ENCODE measurements at regions not wholly inside any gene's neighbourhood (a gene's known extent, or its start where the extent isn't known, plus 50 kb on each side); places are given as distances from the start of the nearest gene placed in this dataset.

- in situ Hi-C loops (cut with MboI; ENCODE audit: low pct_unique_long_range_greater_than_20kb, low sequenced_read_pairs, unreplicated experiment) = no loop called here
- no peak for DNase-seq (ENCODE audit: low spot score)
- TF ChIP-seq CTCF (IDR thresholded peaks at IDR 0.05; ENCODE audit: extremely low read depth, insufficient read depth, missing control alignments) = no peak
These were observed 61.0 kb downstream of the GTPBP8 start for GRCh38 chr3:113051787-113052186.

- DNase-seq (ENCODE audit: low spot score) = no peak
- in situ Hi-C loops (cut with MboI; ENCODE audit: low pct_unique_long_range_greater_than_20kb, low sequenced_read_pairs, unreplicated experiment) = no loop called here
- TF ChIP-seq CTCF (IDR thresholded peaks at IDR 0.05; ENCODE audit: extremely low read depth, insufficient read depth, missing control alignments) = no peak
These were observed 62.4 kb downstream of the GTPBP8 start for GRCh38 chr3:113053169-113053568.

DNA sequence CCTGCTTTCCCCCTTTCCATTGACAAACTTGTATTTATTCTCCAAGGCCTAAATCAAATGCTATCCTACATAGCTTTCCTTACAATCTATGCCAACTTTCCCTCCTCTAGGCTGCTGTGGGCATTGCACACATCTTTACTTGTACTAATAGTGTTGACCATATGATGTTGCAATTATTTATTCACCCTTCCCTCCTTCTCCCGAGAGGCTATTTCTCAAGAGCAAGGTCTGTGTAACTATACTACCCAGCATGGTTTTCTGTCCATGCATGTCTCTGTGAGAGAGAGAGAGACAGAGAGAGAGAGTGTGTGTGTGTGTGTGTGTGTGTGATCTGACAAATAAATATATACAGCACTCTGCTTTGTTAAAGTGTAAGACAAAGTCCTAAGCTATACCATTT is 63.8 kb downstream of the GTPBP8 start:
- no peak for TF ChIP-seq CTCF (IDR thresholded peaks at IDR 0.05; ENCODE audit: extremely low read depth, insufficient read depth, missing control alignments)
- no peak for DNase-seq (ENCODE audit: low spot score)
- in situ Hi-C loops (cut with MboI; ENCODE audit: low pct_unique_long_range_greater_than_20kb, low sequenced_read_pairs, unreplicated experiment) = no loop called here

DNA sequence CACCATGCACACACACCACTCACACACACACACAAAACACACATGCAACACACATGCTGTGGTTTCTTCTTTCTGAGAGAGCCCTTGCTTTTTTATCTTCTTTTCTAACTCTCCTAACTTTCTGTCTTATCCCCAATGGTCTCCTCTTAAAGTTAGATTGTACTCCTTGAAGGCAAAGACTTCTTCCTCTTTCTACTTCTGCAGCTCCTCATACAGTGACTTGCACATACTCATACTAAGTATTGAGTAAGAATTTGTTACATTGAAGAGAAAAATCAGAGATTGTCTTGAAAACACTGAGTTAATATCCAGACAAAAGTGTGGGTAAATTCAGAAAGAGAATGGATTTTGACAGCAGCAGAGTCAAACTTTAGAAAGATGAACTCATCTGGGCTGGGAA is 64.4 kb downstream of the GTPBP8 start:
- TF ChIP-seq CTCF (IDR thresholded peaks at IDR 0.05; ENCODE audit: extremely low read depth, insufficient read depth, missing control alignments) = no peak
- in situ Hi-C loops (cut with MboI; ENCODE audit: low pct_unique_long_range_greater_than_20kb, low sequenced_read_pairs, unreplicated experiment) = loop anchor here (5.0 kb wide), 1 partner anchor 232 kb away; no protein-coding TSS in a partner anchor
- no peak for DNase-seq (ENCODE audit: low spot score)

DNA sequence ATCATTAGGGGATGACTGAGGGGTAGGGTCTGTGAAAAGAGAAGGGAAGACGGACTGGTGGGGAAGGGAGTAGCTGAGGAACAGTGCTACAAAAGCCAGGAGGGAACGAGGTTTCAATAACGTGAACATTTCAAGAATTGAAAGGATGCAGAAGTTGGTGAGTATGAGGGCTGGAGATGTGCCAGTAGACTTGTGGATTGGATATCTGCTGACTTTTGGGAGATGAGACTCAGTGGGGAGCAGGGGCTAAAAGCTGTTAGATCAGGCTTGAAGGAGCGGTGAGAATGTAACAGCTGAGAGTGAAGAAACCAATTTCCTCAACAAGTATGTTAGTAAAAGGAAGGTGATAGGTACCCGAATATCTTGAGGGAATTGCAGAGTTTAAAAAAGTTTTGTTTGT is 65.2 kb downstream of the GTPBP8 start:
- no peak for DNase-seq (ENCODE audit: low spot score)
- in situ Hi-C loops (cut with MboI; ENCODE audit: low pct_unique_long_range_greater_than_20kb, low sequenced_read_pairs, unreplicated experiment) = loop anchor here (5.0 kb wide), 1 partner anchor 231 kb away; no protein-coding TSS in a partner anchor
- no peak for TF ChIP-seq CTCF (IDR thresholded peaks at IDR 0.05; ENCODE audit: extremely low read depth, insufficient read depth, missing control alignments)

- no peak for TF ChIP-seq CTCF (IDR thresholded peaks at IDR 0.05; ENCODE audit: extremely low read depth, insufficient read depth, missing control alignments)
- in situ Hi-C loops (cut with MboI; ENCODE audit: low pct_unique_long_range_greater_than_20kb, low sequenced_read_pairs, unreplicated experiment) = loop anchor here (5.0 kb wide), 1 partner anchor 230 kb away; no protein-coding TSS in a partner anchor
- peak; percentile 35 for DNase-seq (ENCODE audit: low spot score)
These were observed 66.3 kb downstream of the GTPBP8 start for GRCh38 chr3:113057117-113057516.

- TF ChIP-seq CTCF (IDR thresholded peaks at IDR 0.05; ENCODE audit: extremely low read depth, insufficient read depth, missing control alignments) = no peak
- DNase-seq (ENCODE audit: low spot score) = no peak
- in situ Hi-C loops (cut with MboI; ENCODE audit: low pct_unique_long_range_greater_than_20kb, low sequenced_read_pairs, unreplicated experiment) = loop anchor here (5.0 kb wide), 1 partner anchor 229 kb away; no protein-coding TSS in a partner anchor
These were observed 67.4 kb downstream of the GTPBP8 start for GRCh38 chr3:113058188-113058587.
